ENCODE measurements at regions not wholly inside any gene's neighbourhood (a gene's known extent, or its start where the extent isn't known, plus 50 kb on each side); places are given as distances from the start of the nearest gene placed in this dataset.

DNA sequence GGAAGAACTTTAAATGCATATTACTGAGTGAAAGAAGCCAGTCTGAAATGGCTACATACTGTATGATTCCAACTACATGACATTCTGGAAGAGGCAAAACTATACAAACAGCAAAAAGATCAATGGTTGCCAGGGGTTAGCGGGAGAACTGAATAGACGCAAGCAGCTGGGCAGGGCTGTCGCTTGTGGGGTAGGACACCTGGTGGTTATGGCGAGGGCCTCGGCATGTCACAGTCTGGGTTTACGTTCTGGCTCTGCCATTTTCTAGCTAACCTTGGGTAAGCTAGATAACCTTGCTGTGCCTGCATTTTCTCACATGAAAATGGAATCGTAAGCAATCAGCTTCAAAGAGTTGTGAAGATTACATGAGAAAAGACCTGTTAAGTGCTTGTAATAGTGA lies 55.2 kb upstream of the SYT13 start:
- WGBS (ENCODE audit: insufficient coverage): 100% methylated on average over 7 of the region's 7 CpGs
- H3K4me1 Mint-ChIP-seq: peaks cover 8% of the 10 kb centered on the region
- H3K27me3 Mint-ChIP-seq (ENCODE audit: low read depth in 3 of 3): peaks cover 8 to 17% (median 17%) of the 10 kb centered on the region in 3 donors
- Histone ChIP-seq H4K20me1 (ENCODE audit: insufficient read depth, low read length) (no peaks in the 10 kb centered on the region), H3K4me1 (ENCODE audit: control insufficient read depth in 1 of 2, insufficient read depth in 2 of 2, low read length in 2 of 2) (peaks cover 4 to 11% of the 10 kb centered on the region in 2 donors), H3K4me2 (replicated peaks; ENCODE audit: extremely low read depth, low read length, poor library complexity, severe bottlenecking) (no peak overlapping the region), H3K36me3 (replicated peaks in 1 of 2; ENCODE audit: control insufficient read depth in 1 of 2, insufficient read depth in 2 of 2, low read length in 2 of 2) (no peaks in the 10 kb centered on the region), H3K79me2 (ENCODE audit: insufficient read depth, low read length) (no peaks in the 10 kb centered on the region), H3K27ac (ENCODE audit: low read depth in 1 of 2, low read length in 2 of 2) (no peak overlapping the region), H3K9ac (ENCODE audit: insufficient read depth, low read length, poor library complexity, severe bottlenecking) (no peak overlapping the region), H3K4me3 (replicated peaks in 1 of 3; ENCODE audit: low read depth in 2 of 3, low read length in 3 of 3) (no peak overlapping the region), H2AFZ (ENCODE audit: insufficient read depth, low read depth, low read length, poor library complexity, severe bottlenecking) (no peak overlapping the region), H3K9me3 (replicated peaks in 1 of 2; ENCODE audit: control insufficient read depth in 1 of 2, insufficient read depth in 1 of 2, low read length in 2 of 2) (no peaks in the 10 kb centered on the region), H3K27me3 (ENCODE audit: control insufficient read depth in 2 of 2, insufficient read depth in 2 of 2, low read length in 2 of 2) (peaks cover 4 to 6% of the 10 kb centered on the region in 2 donors)
- no peaks in the 10 kb centered on the region for H3K36me3 Mint-ChIP-seq
- no peak for TF ChIP-seq CTCF (IDR thresholded peaks at IDR 0.05)
- H3K27ac Mint-ChIP-seq: no peak overlapping the region
- no peak for DNase-seq
- H3K9me3 Mint-ChIP-seq: peaks cover 0 to 2% (median 0%) of the 10 kb centered on the region in 7 donors
- H3K4me3 Mint-ChIP-seq: no peak overlapping the region
- intact Hi-C loops (cut with micrococcal nuclease): no loop called here

DNA sequence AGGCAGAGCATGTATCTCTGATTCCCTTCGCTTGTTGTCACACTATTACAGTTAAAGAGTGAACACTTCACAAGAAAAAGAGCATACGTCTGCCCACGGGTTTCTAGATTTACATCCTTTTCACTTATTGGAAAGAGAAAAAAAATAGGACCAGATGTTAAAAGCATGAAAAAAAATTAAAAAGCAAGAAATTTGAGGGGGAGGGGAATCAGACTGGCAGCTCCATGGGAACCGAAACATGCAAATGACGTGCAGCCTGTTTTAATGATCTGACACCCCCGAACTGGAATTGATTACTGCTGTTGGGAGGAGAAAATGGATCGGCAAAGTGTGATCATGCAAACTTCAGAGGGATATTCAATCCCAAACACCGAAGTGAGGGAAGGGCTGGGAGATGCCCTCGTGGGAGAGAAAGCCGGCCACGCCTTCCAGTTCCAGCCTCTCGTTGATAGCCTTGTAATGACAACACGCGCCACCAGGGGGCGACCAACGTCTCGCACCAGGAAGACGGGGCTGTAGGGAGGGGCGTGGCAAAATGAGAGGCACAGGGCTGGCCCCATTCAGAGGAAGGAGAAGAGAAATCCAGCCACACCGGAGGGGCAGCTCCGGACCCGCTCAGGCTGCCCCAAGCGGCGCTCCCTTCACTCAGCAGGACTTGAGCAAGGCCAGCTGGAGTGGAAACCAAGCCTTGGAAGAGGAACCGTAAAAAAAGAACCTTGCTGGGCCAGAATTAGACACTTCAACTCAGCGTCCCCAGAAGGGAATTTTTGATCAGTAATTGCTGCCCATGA lies 53.8 kb upstream of the SYT13 start:
- H3K9me3 Mint-ChIP-seq: peaks cover 0 to 2% (median 0%) of the 10 kb centered on the region in 7 donors
- Histone ChIP-seq H3K27me3 (ENCODE audit: control insufficient read depth in 2 of 2, insufficient read depth in 2 of 2, low read length in 2 of 2) (peaks cover 2 to 6% of the 10 kb centered on the region in 2 donors), H4K20me1 (ENCODE audit: insufficient read depth, low read length) (no peaks in the 10 kb centered on the region), H3K27ac (ENCODE audit: low read depth in 1 of 2, low read length in 2 of 2) (no peak overlapping the region), H3K4me3 (replicated peaks in 1 of 3; ENCODE audit: low read depth in 2 of 3, low read length in 3 of 3) (peak overlapping the region in 1 of 3 experiments; percentile 46), H2AFZ (ENCODE audit: insufficient read depth, low read depth, low read length, poor library complexity, severe bottlenecking) (peak overlapping the region; percentile 43), H3K4me2 (replicated peaks; ENCODE audit: extremely low read depth, low read length, poor library complexity, severe bottlenecking) (peak overlapping the region; percentile 57), H3K9ac (ENCODE audit: insufficient read depth, low read length, poor library complexity, severe bottlenecking) (no peak overlapping the region), H3K36me3 (replicated peaks in 1 of 2; ENCODE audit: control insufficient read depth in 1 of 2, insufficient read depth in 2 of 2, low read length in 2 of 2) (no peaks in the 10 kb centered on the region), H3K4me1 (ENCODE audit: control insufficient read depth in 1 of 2, insufficient read depth in 2 of 2, low read length in 2 of 2) (peaks cover 4 to 11% of the 10 kb centered on the region in 2 donors), H3K79me2 (ENCODE audit: insufficient read depth, low read length) (no peaks in the 10 kb centered on the region), H3K9me3 (replicated peaks in 1 of 2; ENCODE audit: control insufficient read depth in 1 of 2, insufficient read depth in 1 of 2, low read length in 2 of 2) (no peaks in the 10 kb centered on the region)
- H3K27me3 Mint-ChIP-seq (ENCODE audit: low read depth in 3 of 3): peaks cover 7 to 15% (median 15%) of the 10 kb centered on the region in 3 donors
- H3K4me3 Mint-ChIP-seq: peak overlapping the region; percentile 68 to 89
- intact Hi-C loops (cut with micrococcal nuclease): loop anchor here (10.0 kb wide), 2 partner anchors 395 to 405 kb away; no protein-coding TSS in a partner anchor
- H3K4me1 Mint-ChIP-seq: peaks cover 8% of the 10 kb centered on the region
- peak; percentile 95 for TF ChIP-seq CTCF (IDR thresholded peaks at IDR 0.05)
- WGBS (ENCODE audit: insufficient coverage): 10% methylated on average over 15 of the region's 26 CpGs
- DNase-seq: peak; percentile 87 to 93 (median 89)
- peak overlapping the region in 5 of 7 donors; percentile 44 to 82 (median 54) for H3K27ac Mint-ChIP-seq
- H3K36me3 Mint-ChIP-seq: no peaks in the 10 kb centered on the region
